H1 (cell line): ENCODE measurements at regions not wholly inside any gene's neighbourhood (a gene's known extent, or its start where the extent isn't known, plus 50 kb on each side); places are given as distances from the start of the nearest gene placed in this dataset.

Source experiments
- BCL11A ChIP-seq, 2 experiments: IDR thresholded peaks; one replicate each; pipeline ENCODE4 v1.6.1; 2011; ENCODE audit warnings: low read depth in 2 of 2, low read length in 2 of 2, mild to moderate bottlenecking in 2 of 2
- JUND ChIP-seq: IDR thresholded peaks from 2 replicates; pipeline ENCODE4 v1.6.1; 2011; ENCODE audit warnings: mild to moderate bottlenecking, improper control_type of control experiment, low read length
- KDM5A ChIP-seq: fragments of 200-600 bp; IDR thresholded peaks from 2 replicates; pipeline ENCODE4 v1.7.1; 2012; ENCODE audit warnings: mild to moderate bottlenecking, low read length, inconsistent platforms, mixed read lengths
- NANOG ChIP-seq: IDR thresholded peaks from 2 replicates; pipeline ENCODE4 v1.6.1; 2011; ENCODE audit warnings: low read length, low read depth, mild to moderate bottlenecking, inconsistent platforms; ENCODE audit not compliant: insufficient read depth, poor library complexity, severe bottlenecking
- NRF1 ChIP-seq: IDR thresholded peaks from 2 replicates; pipeline ENCODE4 v1.6.1; 2011; ENCODE audit warnings: mild to moderate bottlenecking, low read depth, low read length, improper control_type of control experiment
- RNF2 ChIP-seq: fragments of 200-900, 300-1000 bp; sonication (generic); IDR thresholded peaks from 2 replicates; pipeline ENCODE4 v1.7.1; 2016; ENCODE audit warnings: borderline replicate concordance, low read depth, mild to moderate bottlenecking, antibody characterized with exemption, low read length; ENCODE audit not compliant: poor library complexity, severe bottlenecking; ENCODE audit errors: missing control alignments
- SIRT6 ChIP-seq: IDR thresholded peaks from one replicate; pipeline ENCODE4 v1.7.1; 2012; ENCODE audit warnings: low read length, inconsistent platforms
- SP1 ChIP-seq: IDR thresholded peaks from 2 replicates; pipeline ENCODE4 v1.6.1; 2011; ENCODE audit warnings: low read depth, low read length
- TCF12 ChIP-seq: IDR thresholded peaks from 2 replicates; pipeline ENCODE4 v1.6.1; 2011; ENCODE audit warnings: low read depth, mild to moderate bottlenecking, low read length
- TF ChIP-seq, protein P1 (sequence below): fragments of 300-600 bp; sonication (generic); IDR thresholded peaks from 2 replicates; pipeline ENCODE4 v1.7.1; 2012; ENCODE audit warnings: low read length, moderate library complexity, mild to moderate bottlenecking, inconsistent platforms; ENCODE audit not compliant: insufficient replicate concordance
- TF ChIP-seq, protein P2 (sequence below): IDR thresholded peaks from 2 replicates; pipeline ENCODE4 v1.6.1; 2012; ENCODE audit warnings: low read length, inconsistent platforms

DNA sequence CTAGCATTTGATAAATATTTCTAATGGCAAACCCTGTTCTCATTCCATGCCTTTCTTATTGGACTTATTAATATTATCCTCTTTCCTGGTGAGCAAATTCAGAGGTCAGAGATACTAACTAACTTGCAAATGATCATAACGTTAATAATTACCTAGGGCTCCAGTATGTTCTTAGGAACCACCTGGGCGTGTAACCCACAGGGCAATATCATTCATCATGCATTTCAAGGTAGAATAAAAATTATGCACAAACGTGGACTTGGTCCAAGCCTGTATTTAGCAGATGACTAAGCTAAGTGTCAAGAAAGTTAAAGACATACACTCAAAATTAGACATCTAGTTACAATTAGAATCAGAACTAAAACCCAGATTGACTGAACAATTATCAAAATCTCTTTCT, 850.1 kb downstream of the TRIML1 start (continued):
- TF ChIP-seq, protein P1, sequence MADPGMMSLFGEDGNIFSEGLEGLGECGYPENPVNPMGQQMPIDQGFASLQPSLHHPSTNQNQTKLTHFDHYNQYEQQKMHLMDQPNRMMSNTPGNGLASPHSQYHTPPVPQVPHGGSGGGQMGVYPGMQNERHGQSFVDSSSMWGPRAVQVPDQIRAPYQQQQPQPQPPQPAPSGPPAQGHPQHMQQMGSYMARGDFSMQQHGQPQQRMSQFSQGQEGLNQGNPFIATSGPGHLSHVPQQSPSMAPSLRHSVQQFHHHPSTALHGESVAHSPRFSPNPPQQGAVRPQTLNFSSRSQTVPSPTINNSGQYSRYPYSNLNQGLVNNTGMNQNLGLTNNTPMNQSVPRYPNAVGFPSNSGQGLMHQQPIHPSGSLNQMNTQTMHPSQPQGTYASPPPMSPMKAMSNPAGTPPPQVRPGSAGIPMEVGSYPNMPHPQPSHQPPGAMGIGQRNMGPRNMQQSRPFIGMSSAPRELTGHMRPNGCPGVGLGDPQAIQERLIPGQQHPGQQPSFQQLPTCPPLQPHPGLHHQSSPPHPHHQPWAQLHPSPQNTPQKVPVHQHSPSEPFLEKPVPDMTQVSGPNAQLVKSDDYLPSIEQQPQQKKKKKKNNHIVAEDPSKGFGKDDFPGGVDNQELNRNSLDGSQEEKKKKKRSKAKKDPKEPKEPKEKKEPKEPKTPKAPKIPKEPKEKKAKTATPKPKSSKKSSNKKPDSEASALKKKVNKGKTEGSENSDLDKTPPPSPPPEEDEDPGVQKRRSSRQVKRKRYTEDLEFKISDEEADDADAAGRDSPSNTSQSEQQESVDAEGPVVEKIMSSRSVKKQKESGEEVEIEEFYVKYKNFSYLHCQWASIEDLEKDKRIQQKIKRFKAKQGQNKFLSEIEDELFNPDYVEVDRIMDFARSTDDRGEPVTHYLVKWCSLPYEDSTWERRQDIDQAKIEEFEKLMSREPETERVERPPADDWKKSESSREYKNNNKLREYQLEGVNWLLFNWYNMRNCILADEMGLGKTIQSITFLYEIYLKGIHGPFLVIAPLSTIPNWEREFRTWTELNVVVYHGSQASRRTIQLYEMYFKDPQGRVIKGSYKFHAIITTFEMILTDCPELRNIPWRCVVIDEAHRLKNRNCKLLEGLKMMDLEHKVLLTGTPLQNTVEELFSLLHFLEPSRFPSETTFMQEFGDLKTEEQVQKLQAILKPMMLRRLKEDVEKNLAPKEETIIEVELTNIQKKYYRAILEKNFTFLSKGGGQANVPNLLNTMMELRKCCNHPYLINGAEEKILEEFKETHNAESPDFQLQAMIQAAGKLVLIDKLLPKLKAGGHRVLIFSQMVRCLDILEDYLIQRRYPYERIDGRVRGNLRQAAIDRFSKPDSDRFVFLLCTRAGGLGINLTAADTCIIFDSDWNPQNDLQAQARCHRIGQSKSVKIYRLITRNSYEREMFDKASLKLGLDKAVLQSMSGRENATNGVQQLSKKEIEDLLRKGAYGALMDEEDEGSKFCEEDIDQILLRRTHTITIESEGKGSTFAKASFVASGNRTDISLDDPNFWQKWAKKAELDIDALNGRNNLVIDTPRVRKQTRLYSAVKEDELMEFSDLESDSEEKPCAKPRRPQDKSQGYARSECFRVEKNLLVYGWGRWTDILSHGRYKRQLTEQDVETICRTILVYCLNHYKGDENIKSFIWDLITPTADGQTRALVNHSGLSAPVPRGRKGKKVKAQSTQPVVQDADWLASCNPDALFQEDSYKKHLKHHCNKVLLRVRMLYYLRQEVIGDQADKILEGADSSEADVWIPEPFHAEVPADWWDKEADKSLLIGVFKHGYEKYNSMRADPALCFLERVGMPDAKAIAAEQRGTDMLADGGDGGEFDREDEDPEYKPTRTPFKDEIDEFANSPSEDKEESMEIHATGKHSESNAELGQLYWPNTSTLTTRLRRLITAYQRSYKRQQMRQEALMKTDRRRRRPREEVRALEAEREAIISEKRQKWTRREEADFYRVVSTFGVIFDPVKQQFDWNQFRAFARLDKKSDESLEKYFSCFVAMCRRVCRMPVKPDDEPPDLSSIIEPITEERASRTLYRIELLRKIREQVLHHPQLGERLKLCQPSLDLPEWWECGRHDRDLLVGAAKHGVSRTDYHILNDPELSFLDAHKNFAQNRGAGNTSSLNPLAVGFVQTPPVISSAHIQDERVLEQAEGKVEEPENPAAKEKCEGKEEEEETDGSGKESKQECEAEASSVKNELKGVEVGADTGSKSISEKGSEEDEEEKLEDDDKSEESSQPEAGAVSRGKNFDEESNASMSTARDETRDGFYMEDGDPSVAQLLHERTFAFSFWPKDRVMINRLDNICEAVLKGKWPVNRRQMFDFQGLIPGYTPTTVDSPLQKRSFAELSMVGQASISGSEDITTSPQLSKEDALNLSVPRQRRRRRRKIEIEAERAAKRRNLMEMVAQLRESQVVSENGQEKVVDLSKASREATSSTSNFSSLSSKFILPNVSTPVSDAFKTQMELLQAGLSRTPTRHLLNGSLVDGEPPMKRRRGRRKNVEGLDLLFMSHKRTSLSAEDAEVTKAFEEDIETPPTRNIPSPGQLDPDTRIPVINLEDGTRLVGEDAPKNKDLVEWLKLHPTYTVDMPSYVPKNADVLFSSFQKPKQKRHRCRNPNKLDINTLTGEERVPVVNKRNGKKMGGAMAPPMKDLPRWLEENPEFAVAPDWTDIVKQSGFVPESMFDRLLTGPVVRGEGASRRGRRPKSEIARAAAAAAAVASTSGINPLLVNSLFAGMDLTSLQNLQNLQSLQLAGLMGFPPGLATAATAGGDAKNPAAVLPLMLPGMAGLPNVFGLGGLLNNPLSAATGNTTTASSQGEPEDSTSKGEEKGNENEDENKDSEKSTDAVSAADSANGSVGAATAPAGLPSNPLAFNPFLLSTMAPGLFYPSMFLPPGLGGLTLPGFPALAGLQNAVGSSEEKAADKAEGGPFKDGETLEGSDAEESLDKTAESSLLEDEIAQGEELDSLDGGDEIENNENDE: no peak
- TF ChIP-seq NRF1 (no peak), SIRT6 (no peak), TCF12 (no peak), NANOG (no peak), BCL11A (IDR thresholded peaks at IDR 0.05; ENCODE audit: low read depth in 2 of 2, low read length in 2 of 2) (no peak), JUND (no peak), SP1 (no peak), KDM5A (no peak), RNF2 (no peak)
- TF ChIP-seq, protein P2, sequence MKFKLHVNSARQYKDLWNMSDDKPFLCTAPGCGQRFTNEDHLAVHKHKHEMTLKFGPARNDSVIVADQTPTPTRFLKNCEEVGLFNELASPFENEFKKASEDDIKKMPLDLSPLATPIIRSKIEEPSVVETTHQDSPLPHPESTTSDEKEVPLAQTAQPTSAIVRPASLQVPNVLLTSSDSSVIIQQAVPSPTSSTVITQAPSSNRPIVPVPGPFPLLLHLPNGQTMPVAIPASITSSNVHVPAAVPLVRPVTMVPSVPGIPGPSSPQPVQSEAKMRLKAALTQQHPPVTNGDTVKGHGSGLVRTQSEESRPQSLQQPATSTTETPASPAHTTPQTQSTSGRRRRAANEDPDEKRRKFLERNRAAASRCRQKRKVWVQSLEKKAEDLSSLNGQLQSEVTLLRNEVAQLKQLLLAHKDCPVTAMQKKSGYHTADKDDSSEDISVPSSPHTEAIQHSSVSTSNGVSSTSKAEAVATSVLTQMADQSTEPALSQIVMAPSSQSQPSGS: no peak
